Fibroblast of skin of right quadriceps (primary cell): ENCODE measurements at regions not wholly inside any gene's neighbourhood (a gene's known extent, or its start where the extent isn't known, plus 50 kb on each side); places are given as distances from the start of the nearest gene placed in this dataset.
"Not testable (repeated sequence)": the region's sequence is repeated elsewhere in the genome, so short reads cannot be mapped to it uniquely, and the experiment has no call there.

Source experiments
- DNase-seq: peaks from one replicate; pipeline ENCODE4 v3.0.0-alpha.2; 2013

DNA sequence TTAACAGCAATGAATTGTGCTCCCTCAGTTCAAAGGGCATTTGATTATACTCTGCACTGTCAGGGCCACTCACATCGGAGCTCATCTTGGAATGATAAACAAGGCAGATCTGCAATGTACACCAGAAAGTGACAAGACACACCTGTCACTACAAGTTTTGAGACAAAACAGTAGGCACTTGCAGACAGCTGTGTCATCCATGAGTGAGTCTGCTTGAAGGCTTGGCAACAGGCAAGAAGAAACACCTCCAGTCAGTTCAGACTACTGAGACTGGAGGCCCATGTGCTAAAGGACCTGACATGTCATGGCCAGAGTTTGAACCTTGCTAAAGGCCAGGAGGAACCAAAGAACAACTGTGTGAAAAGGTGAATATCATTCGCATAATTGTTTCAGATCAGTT lies 354.5 kb downstream of the CEP170 start:
- DNase-seq = not testable (repeated sequence)

DNA sequence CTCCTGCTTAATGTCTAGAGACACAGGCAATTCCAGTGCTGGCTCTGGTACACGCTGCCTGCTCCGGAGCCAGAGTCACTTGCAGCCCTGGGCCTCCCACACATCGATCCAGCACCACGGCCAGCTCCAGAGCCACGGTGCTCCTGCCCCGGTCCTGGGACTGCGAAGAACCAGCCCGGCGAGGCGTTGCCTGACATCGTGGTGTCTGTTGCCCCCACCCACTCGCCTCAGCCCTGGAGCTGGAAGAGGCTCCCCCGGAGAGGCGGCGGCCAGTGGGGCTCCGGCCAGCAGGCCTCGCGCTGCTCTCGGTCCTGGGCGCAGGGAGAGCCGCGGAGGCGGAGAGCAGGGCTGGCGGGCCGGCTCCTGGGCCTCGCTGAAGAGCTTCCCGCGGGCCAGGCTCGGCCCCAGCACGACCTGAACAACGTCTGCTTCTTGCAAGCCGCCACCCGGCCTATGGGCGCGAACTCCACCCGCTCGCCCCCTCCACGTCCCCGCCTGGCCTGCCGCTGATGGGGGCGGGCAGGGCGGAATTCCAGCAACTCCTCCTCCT lies 364.8 kb downstream of the CEP170 start:
- DNase-seq = no peak

DNA sequence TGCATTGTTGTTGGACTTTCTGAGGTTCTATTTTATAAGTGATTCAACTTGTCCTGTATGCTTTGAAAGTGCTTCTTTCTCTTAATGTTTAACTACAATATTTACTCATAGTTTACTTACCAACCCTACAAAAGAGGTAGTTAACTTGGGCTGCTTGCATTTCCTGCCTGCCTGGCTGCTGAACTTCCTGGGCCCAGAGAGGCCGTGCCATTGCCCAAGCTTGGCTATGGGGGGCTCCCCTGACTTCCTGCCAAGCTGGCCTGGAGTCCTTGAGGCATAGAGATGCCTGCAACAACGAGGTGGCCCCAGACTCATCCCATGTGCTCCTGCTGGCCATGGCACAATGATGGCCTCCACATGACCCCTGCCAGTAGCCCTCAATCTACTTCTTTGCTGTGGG lies 361.6 kb upstream of the PLD5 start:
- DNase-seq = no peak

DNA sequence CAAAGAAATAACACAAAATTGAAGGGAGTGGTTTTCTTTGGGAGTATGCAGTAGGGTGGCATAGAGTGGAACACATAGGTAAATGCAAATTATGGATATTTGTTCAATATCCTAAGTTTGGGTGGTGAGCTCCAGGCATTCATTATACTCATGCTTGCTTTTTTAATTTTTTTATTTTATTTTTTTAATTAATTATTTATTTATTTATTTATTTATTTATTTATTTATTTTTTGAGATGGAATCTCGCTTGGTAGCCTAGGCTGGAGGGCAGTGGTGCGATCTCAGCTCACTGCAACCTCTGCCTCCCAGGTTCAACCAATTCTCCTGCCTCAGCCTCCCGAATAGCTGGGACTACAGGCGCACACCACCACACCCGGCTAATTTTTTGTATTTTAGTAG lies 355.5 kb upstream of the PLD5 start:
- not testable (repeated sequence) for DNase-seq

DNA sequence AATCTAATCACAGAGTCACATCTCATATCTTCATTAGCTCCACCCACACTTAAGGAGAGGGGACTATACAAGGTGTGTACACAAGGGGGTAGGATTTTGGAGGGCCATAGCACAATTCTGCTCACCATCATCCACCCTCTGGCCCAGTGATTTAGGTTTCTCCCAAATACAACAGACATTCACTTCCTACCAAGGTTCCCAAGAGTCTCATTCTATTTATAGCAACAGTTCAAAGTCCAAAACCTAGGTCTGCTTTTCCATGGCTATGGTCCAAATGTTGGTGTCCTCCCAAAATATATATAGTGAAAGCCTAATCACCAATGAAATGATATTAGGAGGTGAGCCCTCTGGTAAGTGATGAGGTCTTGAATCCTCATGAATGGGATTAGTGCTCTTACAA lies 353.2 kb upstream of the PLD5 start:
- DNase-seq = no peak

DNA sequence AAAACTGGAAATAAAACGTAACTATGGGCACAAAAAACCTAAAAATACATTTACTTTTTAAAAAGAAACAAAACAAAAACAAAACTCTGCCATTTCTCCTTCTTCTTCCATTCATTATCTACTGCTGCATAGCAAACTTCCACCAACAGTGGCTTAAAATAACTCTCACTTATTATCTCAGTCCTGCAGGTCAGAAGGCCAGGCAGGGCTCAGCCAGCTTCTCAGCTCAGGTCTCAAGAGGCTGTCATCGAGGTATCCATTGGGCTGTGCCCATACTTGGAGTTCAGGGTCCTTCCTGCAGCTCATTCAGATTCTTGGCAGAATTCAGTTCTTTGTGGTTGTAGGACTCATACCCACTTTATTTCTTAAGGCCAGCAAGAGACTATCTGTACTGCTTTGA lies 352.7 kb upstream of the PLD5 start:
- no peak for DNase-seq

DNA sequence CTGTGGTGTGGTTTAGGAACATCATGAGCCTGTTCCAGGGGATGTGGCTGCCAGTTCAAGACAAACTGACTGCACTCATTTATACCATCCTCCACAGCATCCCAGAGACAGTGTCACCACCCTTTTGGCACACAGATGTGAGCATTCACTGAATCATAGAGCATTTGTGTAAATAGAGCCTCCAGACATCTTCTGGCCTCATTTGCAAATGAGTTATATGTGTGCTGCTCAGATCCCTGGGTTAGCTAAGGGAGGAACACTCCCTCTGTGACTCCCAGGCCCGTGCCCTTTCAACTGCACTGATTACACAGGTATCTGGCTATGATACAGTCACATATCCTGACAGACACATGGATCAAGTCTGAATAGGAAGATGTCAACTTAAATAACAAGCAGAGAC lies 351.5 kb upstream of the PLD5 start:
- no peak for DNase-seq

DNA sequence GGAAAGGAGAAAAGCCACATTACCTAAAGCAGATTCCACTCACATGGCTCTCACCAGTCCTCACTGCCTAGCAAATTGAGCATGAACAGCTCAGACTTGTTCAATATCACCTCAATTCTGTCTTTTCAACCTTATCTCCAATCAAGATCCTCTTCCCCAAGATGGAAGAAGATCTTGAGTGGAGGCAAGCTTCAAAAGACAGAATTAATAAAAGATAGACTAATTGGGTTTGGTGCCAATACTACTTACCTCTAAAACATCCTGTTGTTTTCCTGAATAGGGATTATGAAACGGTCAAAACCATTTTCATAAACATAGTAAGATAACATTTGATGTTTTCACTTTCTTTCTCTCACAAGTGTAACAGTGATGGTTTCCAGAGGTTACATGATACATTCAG lies 349.2 kb upstream of the PLD5 start:
- DNase-seq = no peak

DNA sequence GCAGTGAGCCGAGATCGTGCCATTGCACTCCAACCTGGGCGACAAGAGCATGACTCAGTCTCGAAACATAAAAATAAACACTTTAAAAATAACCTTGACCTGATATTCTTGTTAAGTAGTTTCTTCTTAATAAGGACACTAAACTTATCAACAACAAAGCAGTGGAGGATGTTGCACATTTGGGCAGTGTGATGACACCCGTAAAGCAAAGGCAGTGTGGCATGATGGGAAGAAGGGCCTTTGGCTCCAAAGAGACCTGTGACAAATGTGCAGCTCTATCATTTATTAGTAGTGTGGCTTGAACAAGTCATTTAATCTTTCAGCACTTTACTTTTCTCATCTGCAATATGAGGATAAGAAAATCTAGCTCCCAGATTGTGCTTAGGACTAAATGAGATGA lies 348.0 kb upstream of the PLD5 start:
- DNase-seq = no peak

DNA sequence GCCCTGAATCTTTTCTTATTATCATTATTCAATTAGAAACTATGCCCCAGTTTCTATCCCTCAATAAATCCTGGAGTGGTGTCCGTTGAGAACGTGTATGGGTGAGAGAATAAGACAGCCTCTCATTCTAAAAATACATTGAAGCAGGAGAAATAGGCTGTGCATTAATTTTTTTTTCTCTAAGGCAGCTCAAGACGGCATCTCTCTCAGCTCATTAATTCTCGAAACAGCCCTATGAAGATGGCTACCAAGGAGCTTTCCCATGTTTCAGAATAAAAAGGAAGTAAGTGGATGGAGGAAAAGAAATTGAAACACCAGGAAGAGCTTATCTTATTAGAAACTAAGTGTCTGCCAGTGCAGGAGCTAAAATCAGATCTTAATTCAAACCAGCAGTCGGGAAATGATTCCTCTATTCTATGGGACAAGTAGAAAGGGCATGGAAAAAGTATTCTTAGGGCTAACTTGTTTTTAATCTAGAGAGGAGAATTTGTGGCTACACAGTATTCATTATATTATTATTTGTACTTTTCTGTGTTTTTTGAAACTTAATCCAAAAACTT lies 347.1 kb upstream of the PLD5 start:
- no peak for DNase-seq

DNA sequence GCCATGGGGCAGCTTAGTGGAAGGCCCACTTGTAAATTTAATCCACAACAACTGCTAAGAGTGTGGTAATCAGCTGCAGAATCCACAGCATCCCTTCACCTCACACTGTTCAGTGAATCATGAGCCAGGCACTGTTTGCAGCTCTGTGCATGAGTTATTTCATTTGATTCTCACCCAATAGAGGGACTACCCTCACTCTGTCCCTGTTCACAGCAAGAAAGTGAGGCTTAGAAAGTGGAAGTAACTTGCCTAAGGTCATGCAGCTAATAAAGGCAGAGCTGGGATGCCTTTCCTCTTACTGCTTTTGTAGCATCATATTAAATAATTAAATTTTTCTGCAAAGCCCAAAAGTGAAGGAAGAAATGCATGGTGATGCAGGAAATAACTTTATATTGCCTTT lies 346.5 kb upstream of the PLD5 start:
- no peak for DNase-seq

DNA sequence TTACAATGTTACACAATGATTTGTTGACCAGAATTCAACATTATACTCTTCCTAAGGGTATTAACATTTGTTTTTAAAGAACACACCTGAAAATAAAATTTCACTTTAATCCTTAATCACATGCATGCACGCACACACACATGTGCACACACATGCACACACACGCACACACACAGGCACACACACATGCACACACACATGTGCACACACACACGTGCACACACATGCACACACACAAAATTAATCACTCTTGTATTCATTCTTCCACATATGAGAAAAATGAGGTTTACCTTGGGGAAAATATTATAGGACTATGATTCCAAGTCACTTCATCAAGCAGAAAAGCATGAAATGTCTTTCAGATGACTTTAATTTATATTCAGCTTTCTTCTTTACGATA lies 331.8 kb upstream of the PLD5 start:
- no peak for DNase-seq

DNA sequence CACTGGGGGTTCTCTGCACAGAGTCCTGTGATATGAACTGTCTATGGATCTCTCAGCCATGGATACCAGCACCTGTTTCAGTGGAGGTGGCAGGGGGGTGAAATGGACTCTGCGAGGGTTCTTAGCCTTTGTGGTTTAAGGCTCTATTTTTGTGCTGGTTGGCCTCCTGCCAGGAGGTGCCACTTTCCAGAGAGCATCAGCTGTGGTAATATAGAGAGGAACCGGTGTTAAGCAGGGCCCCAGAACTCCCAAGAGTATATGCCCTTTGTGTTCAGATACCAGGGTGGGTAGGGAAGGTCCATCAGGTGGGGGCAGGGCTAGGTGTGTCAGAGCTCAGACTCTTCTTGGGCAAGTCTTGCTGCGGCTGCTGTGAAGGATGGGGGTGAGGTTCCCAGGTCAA lies 330.0 kb upstream of the PLD5 start:
- no peak for DNase-seq

DNA sequence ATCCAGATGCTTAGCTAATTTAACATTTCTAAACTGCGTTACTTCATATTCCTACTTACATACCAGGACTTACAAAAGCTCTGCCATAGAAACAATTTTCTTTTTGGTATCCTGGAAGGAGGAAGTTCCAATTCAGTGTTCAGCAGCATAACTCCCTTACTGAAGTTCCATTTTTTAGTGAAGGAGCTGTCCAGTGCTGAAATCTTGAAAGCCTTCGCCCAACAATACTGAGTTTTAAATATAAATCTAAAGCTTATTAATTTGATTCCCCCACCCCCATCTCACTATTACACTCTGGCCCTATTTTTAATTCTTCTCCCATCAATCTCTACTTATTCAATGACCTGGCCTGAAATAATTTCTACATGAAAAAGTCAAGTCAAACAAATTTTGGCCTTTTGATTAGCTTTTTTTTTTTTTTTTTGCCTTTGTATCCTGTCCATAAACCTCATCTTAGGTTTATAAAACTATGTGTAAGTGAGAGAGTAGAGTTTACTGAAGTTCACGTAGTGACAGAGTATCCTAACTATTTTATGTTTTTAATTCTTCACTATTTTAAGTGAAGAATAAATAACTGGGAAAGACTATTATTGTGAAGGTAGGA lies 323.0 kb upstream of the PLD5 start:
- DNase-seq = no peak

DNA sequence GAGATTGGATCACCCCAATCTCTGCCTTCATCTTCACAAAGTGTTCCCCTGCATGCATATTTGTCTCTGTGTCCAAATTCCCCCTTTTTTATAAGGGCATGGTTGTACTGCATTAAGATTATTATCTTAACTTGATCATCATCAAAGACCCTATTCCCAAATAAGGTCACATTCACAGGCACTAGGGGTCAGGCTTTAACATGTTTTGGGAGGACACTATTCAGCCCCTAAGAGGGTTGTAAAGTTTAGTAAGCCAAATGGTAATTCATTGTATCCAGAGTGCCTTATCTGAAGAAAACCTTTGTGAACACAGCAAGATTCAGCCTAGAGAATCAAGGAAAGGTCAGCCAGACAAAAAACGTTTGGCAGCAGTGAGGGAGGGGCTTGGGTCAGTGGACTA lies 317.6 kb upstream of the PLD5 start:
- DNase-seq = no peak

DNA sequence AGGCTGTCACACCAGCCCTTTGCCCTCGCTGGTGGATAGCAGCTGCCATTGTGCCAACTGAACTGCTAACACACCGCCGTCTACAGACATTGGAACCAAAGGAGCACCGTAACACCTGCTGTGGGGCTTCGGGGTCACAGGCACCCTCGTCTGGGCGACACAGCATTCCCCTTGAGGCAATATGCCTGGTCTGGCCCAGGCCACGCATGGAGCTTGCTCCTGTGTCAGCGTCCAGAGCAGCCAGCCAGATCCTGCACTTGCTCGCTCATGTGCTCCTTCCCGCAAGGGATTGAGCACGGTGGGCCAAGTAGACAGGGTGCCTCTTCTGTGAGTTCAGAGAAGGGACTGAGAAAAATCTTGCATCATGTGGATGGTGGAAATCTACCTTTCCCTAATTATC lies 314.6 kb upstream of the PLD5 start:
- DNase-seq = no peak

DNA sequence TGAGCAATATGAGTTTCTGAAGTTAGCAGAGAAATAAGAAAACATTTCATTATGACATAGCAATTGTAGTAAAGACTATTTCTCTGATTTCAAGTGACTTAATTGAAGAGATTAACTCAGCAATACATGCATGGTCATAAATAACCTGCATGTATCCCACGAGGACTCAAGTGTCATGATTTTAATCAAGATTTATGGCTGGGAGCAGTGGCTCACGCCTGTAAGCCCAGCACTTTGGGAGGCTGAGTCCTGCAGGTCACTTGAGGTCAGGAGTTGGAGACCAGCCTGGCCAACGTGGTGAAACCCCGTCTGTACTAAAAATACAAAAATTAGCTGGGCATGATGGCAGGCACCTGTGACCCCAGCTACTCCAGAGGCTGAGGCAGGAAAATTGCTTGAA lies 311.9 kb upstream of the PLD5 start:
- no peak for DNase-seq

DNA sequence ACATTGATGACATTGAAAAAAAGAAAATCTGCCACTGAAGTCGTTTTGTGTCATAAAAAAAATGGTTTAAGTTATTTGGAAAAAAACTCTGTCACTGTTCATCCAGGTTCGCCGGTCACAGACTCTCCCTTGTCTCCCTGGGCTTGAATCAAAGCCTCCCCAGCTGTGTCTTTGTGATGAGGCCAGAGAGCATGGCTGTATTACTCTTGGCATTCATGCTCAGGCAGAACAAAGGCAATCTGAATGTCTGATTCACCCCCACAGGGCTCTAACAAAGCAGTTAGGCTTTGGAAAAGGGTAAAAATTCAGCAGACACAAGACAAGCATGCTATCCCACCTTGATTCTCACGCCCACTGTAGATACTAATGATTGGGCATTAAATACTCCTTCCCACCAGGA lies 304.3 kb upstream of the PLD5 start:
- DNase-seq = no peak

DNA sequence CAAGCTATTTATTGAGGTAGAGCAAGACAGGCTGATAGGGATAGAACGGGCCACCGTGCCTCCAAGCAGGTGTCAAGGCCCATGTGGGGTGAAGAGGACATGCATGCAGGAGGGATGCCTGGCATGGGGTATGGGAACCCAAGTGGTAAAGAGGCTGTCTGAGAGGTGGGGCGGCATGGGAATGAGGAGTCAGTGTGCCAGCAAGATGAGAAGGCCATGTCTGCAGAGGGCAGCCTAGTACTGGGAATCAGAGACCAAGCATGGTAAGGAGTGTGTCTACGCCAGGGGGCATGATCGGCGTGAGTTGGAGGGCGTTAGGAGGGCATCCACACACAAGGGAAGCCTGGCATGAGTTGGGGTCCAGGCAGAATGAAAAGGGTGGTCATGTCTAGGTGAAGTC lies 303.7 kb upstream of the PLD5 start:
- DNase-seq = no peak

DNA sequence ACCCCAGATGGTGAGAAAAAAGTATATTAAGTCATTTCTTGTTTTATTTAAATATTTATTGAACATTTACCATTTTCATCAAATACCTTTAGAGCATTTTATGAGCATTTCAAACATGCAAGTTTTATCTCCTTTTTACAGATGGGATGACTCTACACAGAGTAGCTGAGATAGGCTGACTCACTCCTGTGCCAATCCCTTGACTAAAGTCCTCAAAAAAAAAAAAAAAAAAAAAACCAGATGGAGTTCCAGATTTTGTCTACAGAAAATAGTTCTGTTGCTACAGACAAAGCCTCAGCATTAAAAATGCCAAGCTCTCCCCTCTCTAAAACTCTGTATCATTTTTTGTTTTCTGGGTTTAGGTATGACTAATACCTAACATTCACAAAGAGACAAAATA lies 303.0 kb upstream of the PLD5 start:
- DNase-seq = no peak

DNA sequence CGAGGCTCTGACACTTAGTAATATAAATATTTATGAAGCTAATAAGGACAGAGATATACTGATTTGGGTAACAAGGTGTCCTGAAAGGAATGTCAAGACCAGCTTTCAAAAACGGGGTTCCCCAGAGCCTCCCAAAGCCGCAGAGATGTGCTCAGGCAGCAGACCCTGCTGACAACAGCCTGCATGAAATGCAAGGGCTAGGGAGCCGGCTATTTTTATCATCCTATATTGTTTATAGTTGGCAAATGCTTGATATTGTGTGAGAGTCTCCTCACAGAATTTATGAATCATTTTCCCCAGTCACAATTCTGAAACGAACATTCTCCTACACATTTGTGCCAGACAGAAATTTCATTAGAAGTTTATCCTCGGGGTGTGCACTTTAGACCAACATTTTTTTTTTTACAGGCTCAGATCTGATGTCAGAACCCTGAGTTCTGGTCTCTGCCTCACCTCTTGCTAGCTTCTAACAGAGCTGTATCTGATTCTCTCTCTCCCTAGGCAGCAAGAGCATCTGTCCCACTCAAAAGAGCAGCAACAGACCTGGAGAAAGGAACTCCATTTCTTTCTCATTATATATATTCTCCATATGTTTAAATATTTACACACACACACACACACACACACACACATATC lies 302.3 kb upstream of the PLD5 start:
- no peak for DNase-seq

DNA sequence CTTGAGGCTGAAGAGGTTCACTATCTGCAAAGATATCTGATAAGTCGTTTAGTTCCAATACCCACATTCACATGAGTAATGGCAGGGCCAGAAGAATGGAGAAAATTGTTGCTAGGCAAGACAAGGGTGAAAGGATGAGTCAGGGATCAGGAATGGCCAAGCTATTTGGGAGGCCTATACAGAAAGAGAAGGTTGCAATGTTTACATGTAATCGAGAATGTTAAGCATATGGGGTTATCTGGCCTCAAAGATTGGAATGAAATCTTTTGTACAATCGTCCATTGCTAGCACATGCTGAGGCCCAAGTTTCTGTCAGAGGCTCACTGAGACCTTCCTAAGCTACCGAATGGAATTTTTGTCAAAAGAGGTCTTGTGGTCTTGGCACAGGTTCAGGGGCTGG lies 299.9 kb upstream of the PLD5 start:
- peak; percentile 18 for DNase-seq

DNA sequence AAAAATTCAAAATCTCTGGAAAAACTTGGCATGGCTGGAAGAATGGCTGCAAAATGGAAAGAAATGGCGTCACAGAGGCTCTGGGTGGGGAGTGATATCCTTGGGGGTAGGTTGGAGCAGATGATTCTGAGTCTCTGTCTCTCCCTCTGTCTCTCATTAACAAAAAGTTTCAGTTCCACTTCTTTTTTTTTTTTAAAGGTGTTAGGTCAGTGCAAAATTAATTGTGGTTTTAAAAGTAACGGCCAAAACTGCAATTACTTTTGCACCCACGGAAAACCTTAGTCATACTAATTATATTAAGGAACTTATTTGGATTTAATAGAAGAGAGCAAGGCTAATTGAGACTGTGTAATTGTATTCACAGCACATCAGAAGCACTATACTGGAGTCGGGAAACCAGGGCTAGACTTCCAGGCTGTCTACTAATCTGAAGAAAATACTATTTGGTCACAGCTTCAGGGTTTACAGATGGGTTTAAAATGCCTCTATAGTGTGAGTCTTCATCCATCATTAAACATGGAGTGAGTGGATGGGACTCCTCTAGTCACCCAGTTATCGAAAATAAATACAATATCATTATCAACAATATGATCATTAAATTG lies 289.1 kb upstream of the PLD5 start:
- no peak for DNase-seq

DNA sequence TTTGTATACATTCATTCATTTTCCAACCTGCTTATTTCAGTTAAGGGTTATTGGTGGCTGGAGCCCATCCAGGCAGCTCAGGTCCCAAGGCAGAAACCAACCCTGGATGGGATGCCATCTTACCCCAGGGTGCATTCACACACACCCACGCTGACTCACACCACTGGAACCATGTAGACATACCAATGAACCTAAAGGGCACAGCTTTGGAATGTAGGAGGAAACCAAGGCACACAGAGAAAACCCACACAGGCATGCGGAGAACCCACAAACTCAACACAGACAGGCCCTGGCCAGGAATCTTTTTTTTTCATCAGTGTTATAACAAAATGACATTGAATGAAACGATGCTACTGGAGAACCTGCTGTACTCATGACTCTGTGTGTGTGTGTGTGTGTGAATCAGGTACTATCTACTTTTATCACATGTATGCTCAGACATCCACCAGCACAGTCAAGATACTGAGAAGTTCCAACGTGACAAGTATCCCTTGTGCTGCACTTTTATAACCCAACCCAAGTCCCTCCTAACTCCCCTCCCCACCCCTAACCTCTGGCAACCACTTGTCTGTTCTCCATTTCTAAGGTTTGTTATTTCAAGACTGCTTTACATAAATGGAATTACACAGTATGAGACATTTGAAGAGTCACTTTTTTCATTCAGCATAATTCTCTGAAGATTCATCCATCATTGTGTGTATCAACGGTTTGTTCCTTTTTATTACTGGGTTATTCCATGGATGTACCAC lies 286.8 kb upstream of the PLD5 start:
- no peak for DNase-seq
